Suprapubic skin (tissue), 4 donors: ENCODE measurements at regions not wholly inside any gene's neighbourhood (a gene's known extent, or its start where the extent isn't known, plus 50 kb on each side); places are given as distances from the start of the nearest gene placed in this dataset.

Experiments
- DNase-seq, 2 donors: peaks; one replicate each; pipeline ENCODE4 v3.0.0-alpha.2; 2019; ENCODE audit warnings: low spot score in 2 of 2
- H3K27ac ChIP-seq: fragments of 200-600 bp; sonication (generic); one replicate; pipeline ENCODE4 v1.5.1; 2019
- H3K27me3 ChIP-seq: fragments of 200-600 bp; sonication (generic); one replicate; pipeline ENCODE4 v1.5.1; 2019
- H3K36me3 ChIP-seq: fragments of 200-600 bp; sonication (generic); one replicate; pipeline ENCODE4 v1.5.1; 2019
- H3K4me1 ChIP-seq: fragments of 200-600 bp; sonication (generic); one replicate; pipeline ENCODE4 v1.5.1; 2019
- H3K4me3 ChIP-seq: fragments of 200-600 bp; sonication (generic); one replicate; pipeline ENCODE4 v1.5.1; 2019; ENCODE audit warnings: mild to moderate bottlenecking
- H3K9me3 ChIP-seq: fragments of 200-600 bp; sonication (generic); one replicate; pipeline ENCODE4 v1.5.1; 2019
- CTCF ChIP-seq, 2 donors: fragments of 200-600 bp in 1 of 2; fragments of 450-650 bp in 1 of 2; sonication (generic) in 1 of 2; IDR thresholded peaks; one replicate each; pipeline ENCODE4 v1.5.1; 2016 to 2019; ENCODE audit warnings: antibody characterized with exemption in 2 of 2, mild to moderate bottlenecking in 1 of 2, moderate library complexity in 1 of 2
- EP300 ChIP-seq: sonication (generic); formaldehyde crosslinking; IDR thresholded peaks from one replicate; pipeline ENCODE4 v1.6.1; 2017; ENCODE audit warnings: antibody characterized with exemption
- POLR2A ChIP-seq, 2 donors: fragments of 450-650 bp; IDR thresholded peaks; one replicate each; pipeline ENCODE4 v1.6.1; 2017; ENCODE audit warnings: antibody characterized with exemption in 2 of 2, mild to moderate bottlenecking in 2 of 2, moderate library complexity in 2 of 2
- POLR2AphosphoS5 ChIP-seq, 3 donors: sonication (generic); formaldehyde crosslinking; IDR thresholded peaks; one replicate each; pipeline ENCODE4 v1.6.1; 2017; ENCODE audit warnings: antibody characterized with exemption in 3 of 3
- WGBS: methylation state at CpG from one replicate; pipeline ENCODE4 v1.1.5; 2018; 5-methylcytosine and 5-hydroxymethylcytosine counted together

DNA sequence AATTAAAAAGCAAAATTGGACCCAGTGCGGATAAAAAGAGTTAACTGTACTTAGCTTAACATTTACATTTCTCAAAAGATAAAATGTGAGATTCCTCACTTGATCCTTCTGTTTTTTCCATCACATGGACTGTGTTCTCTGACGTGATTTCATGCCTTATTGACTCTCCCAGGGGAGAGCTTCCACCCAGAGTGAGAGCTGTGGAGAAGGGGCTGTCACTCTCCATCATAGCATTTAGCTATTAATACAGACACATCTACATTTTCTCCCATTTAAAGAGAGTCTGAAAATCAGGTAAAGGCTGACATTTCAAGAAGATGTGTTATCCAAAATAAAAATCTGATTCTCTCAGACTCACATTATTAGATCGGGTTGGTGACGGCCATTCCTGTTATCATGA lies 493.8 kb downstream of the FBXO15 start:
- H3K4me3 ChIP-seq, result no peak overlapping the region
- 80% methylated on average over 4 of the region's 4 CpGs for WGBS
- no peak for DNase-seq
- no peak overlapping the region for H3K27ac ChIP-seq
- no peak for TF ChIP-seq POLR2AphosphoS5 (IDR thresholded peaks at IDR 0.05)
- TF ChIP-seq CTCF (IDR thresholded peaks at IDR 0.05), result no peak
- no peak for TF ChIP-seq POLR2A (IDR thresholded peaks at IDR 0.05)
- TF ChIP-seq EP300, result no peak
- no peaks in the 10 kb centered on the region for H3K4me1 ChIP-seq
- no peaks in the 10 kb centered on the region for H3K36me3 ChIP-seq
- H3K27me3 ChIP-seq, result no peaks in the 10 kb centered on the region
- no peaks in the 10 kb centered on the region for H3K9me3 ChIP-seq

GRCh38 chr18:73653251-73653650 lies 494.4 kb downstream of the FBXO15 start:
- TF ChIP-seq EP300, result no peak
- TF ChIP-seq CTCF (IDR thresholded peaks at IDR 0.05), result no peak
- TF ChIP-seq POLR2A (IDR thresholded peaks at IDR 0.05), result no peak
- no peak for TF ChIP-seq POLR2AphosphoS5 (IDR thresholded peaks at IDR 0.05)
- H3K36me3 ChIP-seq, result no peaks in the 10 kb centered on the region
- no peak for DNase-seq
- H3K27me3 ChIP-seq, result no peaks in the 10 kb centered on the region
- H3K4me3 ChIP-seq, result no peak overlapping the region
- WGBS, result 88% methylated on average over 3 of the region's 3 CpGs
- no peaks in the 10 kb centered on the region for H3K4me1 ChIP-seq
- no peak overlapping the region for H3K27ac ChIP-seq
- H3K9me3 ChIP-seq, result no peaks in the 10 kb centered on the region

GRCh38 chr18:73647391-73647790 lies 500.2 kb downstream of the FBXO15 start:
- Histone ChIP-seq H3K4me1 (no peaks in the 10 kb centered on the region), H3K36me3 (no peaks in the 10 kb centered on the region), H3K27ac (no peak overlapping the region), H3K9me3 (no peaks in the 10 kb centered on the region), H3K27me3 (no peaks in the 10 kb centered on the region), H3K4me3 (no peak overlapping the region)
- no peak for TF ChIP-seq POLR2A (IDR thresholded peaks at IDR 0.05)
- no peak for TF ChIP-seq POLR2AphosphoS5 (IDR thresholded peaks at IDR 0.05)
- TF ChIP-seq CTCF (IDR thresholded peaks at IDR 0.05), result no peak
- TF ChIP-seq EP300, result no peak
- 83% methylated on average over 5 of the region's 5 CpGs for WGBS
- DNase-seq, result no peak

DNA sequence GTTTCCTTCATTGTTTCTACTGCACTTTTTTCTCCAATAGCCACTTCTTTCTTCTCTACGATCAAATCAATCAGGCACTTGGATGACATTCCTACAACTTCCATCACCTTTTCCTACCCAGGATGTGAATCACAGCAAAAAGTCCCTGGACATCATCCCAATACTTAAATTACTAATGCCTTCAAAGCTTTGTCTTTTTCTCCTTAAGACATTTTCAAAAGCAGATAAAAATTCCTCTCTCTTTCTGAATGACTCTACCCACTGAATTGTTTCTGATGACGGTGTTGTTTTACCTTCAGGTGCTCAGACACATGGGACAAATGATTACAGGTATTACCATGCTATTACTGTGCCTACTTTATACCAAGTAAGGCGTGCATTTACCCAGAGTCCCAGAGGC lies 500.9 kb downstream of the FBXO15 start:
- H3K27ac ChIP-seq, result no peak overlapping the region
- no peaks in the 10 kb centered on the region for H3K4me1 ChIP-seq
- no peaks in the 10 kb centered on the region for H3K9me3 ChIP-seq
- H3K4me3 ChIP-seq, result no peak overlapping the region
- no peak for DNase-seq
- 32% methylated on average over 3 of the region's 3 CpGs for WGBS
- no peaks in the 10 kb centered on the region for H3K36me3 ChIP-seq
- no peak for TF ChIP-seq POLR2AphosphoS5 (IDR thresholded peaks at IDR 0.05)
- TF ChIP-seq EP300, result no peak
- no peak for TF ChIP-seq CTCF (IDR thresholded peaks at IDR 0.05)
- no peak for TF ChIP-seq POLR2A (IDR thresholded peaks at IDR 0.05)
- no peaks in the 10 kb centered on the region for H3K27me3 ChIP-seq

DNA sequence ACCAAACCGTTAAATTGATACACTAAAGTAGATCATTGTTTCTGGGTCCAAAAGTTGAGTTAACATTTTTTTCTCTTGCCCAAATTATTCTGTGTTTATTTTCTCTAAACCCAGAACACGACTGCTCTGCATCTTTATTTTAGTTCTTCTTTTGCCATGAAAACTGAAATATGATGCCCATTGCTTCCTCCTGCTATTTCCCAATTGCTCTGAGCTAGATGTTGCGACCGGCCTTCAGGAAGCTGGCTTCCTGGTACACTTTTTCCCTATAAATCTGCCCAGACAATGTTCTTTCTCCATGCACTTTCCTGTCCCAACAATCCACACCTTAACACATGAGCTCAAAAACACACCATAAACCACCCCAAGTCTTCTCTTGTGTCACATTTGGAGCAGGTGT lies 501.4 kb downstream of the FBXO15 start:
- no peak overlapping the region for H3K27ac ChIP-seq
- no peaks in the 10 kb centered on the region for H3K9me3 ChIP-seq
- no peaks in the 10 kb centered on the region for H3K4me1 ChIP-seq
- no peak for DNase-seq
- TF ChIP-seq CTCF (IDR thresholded peaks at IDR 0.05), result no peak
- TF ChIP-seq EP300, result no peak
- TF ChIP-seq POLR2AphosphoS5 (IDR thresholded peaks at IDR 0.05), result no peak
- no peak for TF ChIP-seq POLR2A (IDR thresholded peaks at IDR 0.05)
- H3K36me3 ChIP-seq, result no peaks in the 10 kb centered on the region
- H3K27me3 ChIP-seq, result no peaks in the 10 kb centered on the region
- H3K4me3 ChIP-seq, result no peak overlapping the region
- 28% methylated on average over 4 of the region's 4 CpGs for WGBS
